ENCODE measurements at regions not wholly inside any gene's neighbourhood (a gene's known extent, or its start where the extent isn't known, plus 50 kb on each side); places are given as distances from the start of the nearest gene placed in this dataset.
A peak's percentile ranks its signal among the peaks of the same experiment; 100 is the strongest.

DNA sequence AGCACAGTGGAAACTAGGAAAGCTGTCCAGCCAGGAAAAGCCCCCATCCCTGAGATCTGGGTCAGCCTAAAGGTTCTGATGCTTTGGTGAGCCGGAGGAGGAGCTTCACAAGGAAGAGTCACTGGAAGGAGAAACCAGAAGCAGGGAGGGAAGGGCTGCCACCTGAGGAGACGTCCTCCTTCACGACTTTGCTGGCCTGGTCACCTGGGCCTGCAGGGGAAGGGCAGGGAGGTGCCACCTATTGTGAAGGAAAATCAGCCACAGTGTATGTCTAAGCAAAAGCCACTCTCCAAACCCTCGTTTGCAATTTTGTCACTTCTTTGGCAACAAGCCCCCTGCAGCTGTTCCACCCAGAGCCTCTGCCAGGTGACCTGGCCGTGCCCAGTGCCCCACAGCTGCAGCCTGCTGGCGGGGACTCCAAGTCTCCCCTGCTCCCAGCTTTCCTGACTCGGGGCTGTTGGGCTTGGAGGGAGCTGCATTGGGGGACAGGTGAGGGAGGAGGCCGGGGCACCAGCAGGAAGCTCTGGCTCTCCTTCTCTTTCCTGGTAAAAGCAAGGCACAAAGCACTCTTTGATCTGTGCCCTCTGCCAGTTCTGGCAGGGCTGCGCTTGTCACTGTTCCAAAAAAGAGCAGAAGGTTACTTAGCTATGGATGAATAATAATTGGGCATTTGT lies 120.9 kb upstream of the BCL2L14 start:
- WGBS (ENCODE audit: missing lambda C conversion rate) = 45% methylated on average over 8 of the region's 9 CpGs
- Histone ChIP-seq H3K4me2 (no peak overlapping the region), H3K4me3 (no peak overlapping the region), H3K9me3 (no peaks in the 10 kb centered on the region), H3K4me1 (0 out of 3 replicates have a peak, but pooled peaks cover 3% of the 10 kb centered on the region), H3K27ac (no peak overlapping the region)
- no peak for ATAC-seq
- ChIA-PET POLR2A (no interaction called here), CTCF (interaction anchor here (0.7 to 0.9 kb wide), 2 partner anchors 13 to 58 kb away, joined by 3 read pairs; no protein-coding TSS in a partner anchor)
- no peak for FAIRE-seq
- TF ChIP-seq, protein P1, sequence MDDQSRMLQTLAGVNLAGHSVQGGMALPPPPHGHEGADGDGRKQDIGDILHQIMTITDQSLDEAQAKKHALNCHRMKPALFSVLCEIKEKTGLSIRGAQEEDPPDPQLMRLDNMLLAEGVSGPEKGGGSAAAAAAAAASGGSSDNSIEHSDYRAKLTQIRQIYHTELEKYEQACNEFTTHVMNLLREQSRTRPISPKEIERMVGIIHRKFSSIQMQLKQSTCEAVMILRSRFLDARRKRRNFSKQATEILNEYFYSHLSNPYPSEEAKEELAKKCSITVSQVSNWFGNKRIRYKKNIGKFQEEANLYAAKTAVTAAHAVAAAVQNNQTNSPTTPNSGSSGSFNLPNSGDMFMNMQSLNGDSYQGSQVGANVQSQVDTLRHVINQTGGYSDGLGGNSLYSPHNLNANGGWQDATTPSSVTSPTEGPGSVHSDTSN (IDR thresholded peaks at IDR 0.05) = no peak
- DNase-seq (ENCODE audit: low read depth in 1 of 2, low spot score in 1 of 2) = no peak

DNA sequence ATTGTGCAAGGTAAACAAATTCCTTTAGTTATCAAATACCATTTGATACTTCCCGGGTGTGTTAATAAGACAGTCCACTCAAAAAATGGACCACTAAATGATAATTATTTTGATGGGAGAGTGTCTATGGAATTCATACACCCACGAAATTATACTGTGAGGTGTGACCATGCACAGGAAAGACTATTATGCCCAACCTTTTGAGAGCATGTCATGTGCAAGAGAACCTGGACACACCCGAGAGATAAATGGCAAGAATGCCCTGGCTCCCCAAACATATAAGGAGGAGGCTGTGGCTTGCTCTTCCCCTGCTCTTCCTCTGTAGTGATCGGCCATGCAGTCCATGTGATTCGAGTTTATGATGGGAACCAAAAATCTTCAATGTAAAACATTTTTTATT lies 119.5 kb upstream of the BCL2L14 start:
- peak in 1 of 2 experiments; percentile 56; a peak in 3 of 6 replicates for ATAC-seq
- H3K4me3 ChIP-seq = no peak overlapping the region
- H3K27ac ChIP-seq = no peak overlapping the region
- no peak overlapping the region for H3K4me2 ChIP-seq
- WGBS (ENCODE audit: missing lambda C conversion rate) = 12% methylated on average over 5 of the region's 5 CpGs
- no peak for FAIRE-seq
- TF ChIP-seq GATA3 (IDR thresholded peaks at IDR 0.05; ENCODE audit: borderline replicate concordance) = no peak
- no peak for TF ChIP-seq TP53 (CRISPR knock-in tag; IDR thresholded peaks at IDR 0.05)
- no peak for TF ChIP-seq ESRRA (IDR thresholded peaks at IDR 0.05; ENCODE audit: borderline replicate concordance, low read length)
- H3K4me1 ChIP-seq = 0 out of 3 replicates have a peak, but pooled peaks cover 3% of the 10 kb centered on the region
- ChIA-PET POLR2A (no interaction called here), CTCF (interaction anchor here (1.2 kb wide), 1 partner anchor 370 kb away, joined by 3 read pairs; no protein-coding TSS in a partner anchor)
- peak in 1 of 2 experiments; percentile 42 for DNase-seq (ENCODE audit: low read depth in 1 of 2, low spot score in 1 of 2)
- no peaks in the 10 kb centered on the region for H3K9me3 ChIP-seq

DNA sequence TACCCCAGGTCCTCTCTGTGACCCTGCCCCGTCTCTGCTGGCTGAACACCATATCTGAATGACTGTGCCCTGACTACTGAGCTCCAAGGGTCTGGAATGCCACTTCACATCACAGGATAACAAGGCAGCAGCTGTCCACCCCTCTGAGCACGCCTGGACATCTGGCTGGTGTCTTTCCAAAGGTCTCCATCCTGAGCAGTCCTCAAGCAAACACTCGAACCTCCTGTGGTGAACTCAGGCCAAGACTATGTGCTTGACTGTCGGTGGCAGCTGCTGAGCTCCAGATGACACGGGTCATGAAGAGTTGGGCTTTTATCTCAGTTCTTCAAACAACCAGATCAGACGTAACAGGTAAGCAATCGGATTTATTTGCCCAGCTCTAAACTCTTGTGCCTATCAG lies 117.2 kb upstream of the BCL2L14 start:
- no peak for ATAC-seq
- no peaks in the 10 kb centered on the region for H3K9me3 ChIP-seq
- CTCF ChIA-PET = no interaction called here
- POLR2A ChIA-PET = no interaction called here
- TF ChIP-seq HDAC2 (IDR thresholded peaks at IDR 0.05) (no peak), HEYL (CRISPR knock-in tag; IDR thresholded peaks at IDR 0.05) (no peak), NFE2L2 (conservative IDR thresholded peaks at IDR 0.05; ENCODE audit: low read length) (no peak), MAFK (IDR thresholded peaks at IDR 0.05; ENCODE audit: partially characterized antibody) (no peak), PHF8 (IDR thresholded peaks at IDR 0.05; ENCODE audit: borderline replicate concordance, low read depth) (no peak), RARB (CRISPR knock-in tag; IDR thresholded peaks at IDR 0.05) (no peak), MYC (IDR thresholded peaks at IDR 0.05; ENCODE audit: borderline replicate concordance, low read length) (no peak), RNF2 (IDR thresholded peaks at IDR 0.05; ENCODE audit: borderline replicate concordance, low read depth) (no peak), CEBPB (IDR thresholded peaks at IDR 0.05) (no peak), GATA3 (IDR thresholded peaks at IDR 0.05; ENCODE audit: borderline replicate concordance) (no peak), EP300 (IDR thresholded peaks at IDR 0.05) (no peak), BHLHE40 (IDR thresholded peaks at IDR 0.05; ENCODE audit: low read depth, low read length) (no peak), ZSCAN20 (CRISPR knock-in tag; IDR thresholded peaks at IDR 0.05) (no peak), JUNB (IDR thresholded peaks at IDR 0.05) (no peak), EHF (CRISPR knock-in tag; IDR thresholded peaks at IDR 0.05) (no peak), ZC3H11A (IDR thresholded peaks at IDR 0.05) (no peak)
- TF ChIP-seq, protein P2, sequence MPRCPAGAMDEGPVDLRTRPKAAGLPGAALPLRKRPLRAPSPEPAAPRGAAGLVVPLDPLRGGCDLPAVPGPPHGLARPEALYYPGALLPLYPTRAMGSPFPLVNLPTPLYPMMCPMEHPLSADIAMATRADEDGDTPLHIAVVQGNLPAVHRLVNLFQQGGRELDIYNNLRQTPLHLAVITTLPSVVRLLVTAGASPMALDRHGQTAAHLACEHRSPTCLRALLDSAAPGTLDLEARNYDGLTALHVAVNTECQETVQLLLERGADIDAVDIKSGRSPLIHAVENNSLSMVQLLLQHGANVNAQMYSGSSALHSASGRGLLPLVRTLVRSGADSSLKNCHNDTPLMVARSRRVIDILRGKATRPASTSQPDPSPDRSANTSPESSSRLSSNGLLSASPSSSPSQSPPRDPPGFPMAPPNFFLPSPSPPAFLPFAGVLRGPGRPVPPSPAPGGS (IDR thresholded peaks at IDR 0.05) = no peak
- TF ChIP-seq, protein P3, sequence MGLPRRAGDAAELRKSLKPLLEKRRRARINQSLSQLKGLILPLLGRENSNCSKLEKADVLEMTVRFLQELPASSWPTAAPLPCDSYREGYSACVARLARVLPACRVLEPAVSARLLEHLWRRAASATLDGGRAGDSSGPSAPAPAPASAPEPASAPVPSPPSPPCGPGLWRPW (IDR thresholded peaks at IDR 0.05) = no peak
- FAIRE-seq = no peak
- 48% methylated on average over 6 of the region's 7 CpGs for WGBS (ENCODE audit: missing lambda C conversion rate)
- peaks cover 7% of the 10 kb centered on the region; the same call in 1 of the 3 replicates for H3K4me1 ChIP-seq
- no peak overlapping the region for H3K4me2 ChIP-seq
- H3K27ac ChIP-seq = no peak overlapping the region
- DNase-seq (ENCODE audit: low read depth in 1 of 2, low spot score in 1 of 2) = no peak
- no peak overlapping the region for H3K4me3 ChIP-seq

All from A549 (cell line).